ENCODE measurements at regions not wholly inside any gene's neighbourhood (a gene's known extent, or its start where the extent isn't known, plus 50 kb on each side); places are given as distances from the start of the nearest gene placed in this dataset.

DNA sequence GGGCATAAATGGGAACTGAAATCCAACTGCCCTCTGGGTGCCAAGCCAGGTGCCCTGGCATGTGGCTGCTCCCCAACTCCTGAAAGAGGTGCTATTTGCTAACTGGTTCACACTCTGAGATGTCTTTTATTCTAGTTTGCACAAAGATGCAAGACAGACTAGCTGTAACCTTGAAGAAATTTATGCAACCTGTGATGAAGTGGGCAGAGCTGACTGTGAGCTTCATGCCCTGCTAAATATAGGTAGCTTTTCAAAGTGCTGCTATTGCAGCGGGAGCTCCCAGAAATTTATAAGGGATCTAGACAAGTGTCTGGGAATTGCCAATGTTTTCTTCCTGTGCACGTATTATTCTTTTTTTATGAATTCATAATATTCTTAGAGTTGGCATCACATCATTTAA, 517.5 kb downstream of the RNF144B start:
- 0% methylated on average over 2 of the region's 2 CpGs for WGBS (ENCODE audit: insufficient coverage, insufficient replicate concordance, low lambda C conversion rate, missing lambda C conversion rate)
- TF ChIP-seq SUZ12 (IDR thresholded peaks at IDR 0.05; ENCODE audit: unreplicated experiment) (no peak), NFXL1 (IDR thresholded peaks at IDR 0.05; ENCODE audit: borderline replicate concordance) (no peak), EP300 (IDR thresholded peaks at IDR 0.05; ENCODE audit: borderline replicate concordance in 1 of 2, control insufficient read depth in 1 of 2, low read depth in 2 of 2, low read length in 2 of 2) (no peak), CEBPB (IDR thresholded peaks at IDR 0.05; ENCODE audit: borderline replicate concordance in 1 of 2, low read depth in 2 of 2, low read length in 2 of 2) (no peak), ZNF207 (IDR thresholded peaks at IDR 0.05; ENCODE audit: borderline replicate concordance) (no peak), FOXM1 (IDR thresholded peaks at IDR 0.05; ENCODE audit: low read depth, low read length) (no peak), SUPT20H (IDR thresholded peaks at IDR 0.05; ENCODE audit: borderline replicate concordance, control insufficient read depth, low read depth, low read length) (no peak), MXI1 (IDR thresholded peaks at IDR 0.05; ENCODE audit: low read depth, low read length) (no peak), TARDBP (IDR thresholded peaks at IDR 0.05; ENCODE audit: borderline replicate concordance) (no peak), EZH2 (IDR thresholded peaks at IDR 0.05; ENCODE audit: borderline replicate concordance, control insufficient read depth, low read depth, low read length) (no peak), ZBTB33 (IDR thresholded peaks at IDR 0.05) (no peak), ZNF217 (IDR thresholded peaks at IDR 0.05) (no peak), SREBF2 (IDR thresholded peaks at IDR 0.05; ENCODE audit: low read length) (no peak)
- TF ChIP-seq, protein P1, sequence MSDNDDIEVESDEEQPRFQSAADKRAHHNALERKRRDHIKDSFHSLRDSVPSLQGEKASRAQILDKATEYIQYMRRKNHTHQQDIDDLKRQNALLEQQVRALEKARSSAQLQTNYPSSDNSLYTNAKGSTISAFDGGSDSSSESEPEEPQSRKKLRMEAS (IDR thresholded peaks at IDR 0.05; ENCODE audit: low read depth, low read length), result no peak
- TF ChIP-seq, protein P2, sequence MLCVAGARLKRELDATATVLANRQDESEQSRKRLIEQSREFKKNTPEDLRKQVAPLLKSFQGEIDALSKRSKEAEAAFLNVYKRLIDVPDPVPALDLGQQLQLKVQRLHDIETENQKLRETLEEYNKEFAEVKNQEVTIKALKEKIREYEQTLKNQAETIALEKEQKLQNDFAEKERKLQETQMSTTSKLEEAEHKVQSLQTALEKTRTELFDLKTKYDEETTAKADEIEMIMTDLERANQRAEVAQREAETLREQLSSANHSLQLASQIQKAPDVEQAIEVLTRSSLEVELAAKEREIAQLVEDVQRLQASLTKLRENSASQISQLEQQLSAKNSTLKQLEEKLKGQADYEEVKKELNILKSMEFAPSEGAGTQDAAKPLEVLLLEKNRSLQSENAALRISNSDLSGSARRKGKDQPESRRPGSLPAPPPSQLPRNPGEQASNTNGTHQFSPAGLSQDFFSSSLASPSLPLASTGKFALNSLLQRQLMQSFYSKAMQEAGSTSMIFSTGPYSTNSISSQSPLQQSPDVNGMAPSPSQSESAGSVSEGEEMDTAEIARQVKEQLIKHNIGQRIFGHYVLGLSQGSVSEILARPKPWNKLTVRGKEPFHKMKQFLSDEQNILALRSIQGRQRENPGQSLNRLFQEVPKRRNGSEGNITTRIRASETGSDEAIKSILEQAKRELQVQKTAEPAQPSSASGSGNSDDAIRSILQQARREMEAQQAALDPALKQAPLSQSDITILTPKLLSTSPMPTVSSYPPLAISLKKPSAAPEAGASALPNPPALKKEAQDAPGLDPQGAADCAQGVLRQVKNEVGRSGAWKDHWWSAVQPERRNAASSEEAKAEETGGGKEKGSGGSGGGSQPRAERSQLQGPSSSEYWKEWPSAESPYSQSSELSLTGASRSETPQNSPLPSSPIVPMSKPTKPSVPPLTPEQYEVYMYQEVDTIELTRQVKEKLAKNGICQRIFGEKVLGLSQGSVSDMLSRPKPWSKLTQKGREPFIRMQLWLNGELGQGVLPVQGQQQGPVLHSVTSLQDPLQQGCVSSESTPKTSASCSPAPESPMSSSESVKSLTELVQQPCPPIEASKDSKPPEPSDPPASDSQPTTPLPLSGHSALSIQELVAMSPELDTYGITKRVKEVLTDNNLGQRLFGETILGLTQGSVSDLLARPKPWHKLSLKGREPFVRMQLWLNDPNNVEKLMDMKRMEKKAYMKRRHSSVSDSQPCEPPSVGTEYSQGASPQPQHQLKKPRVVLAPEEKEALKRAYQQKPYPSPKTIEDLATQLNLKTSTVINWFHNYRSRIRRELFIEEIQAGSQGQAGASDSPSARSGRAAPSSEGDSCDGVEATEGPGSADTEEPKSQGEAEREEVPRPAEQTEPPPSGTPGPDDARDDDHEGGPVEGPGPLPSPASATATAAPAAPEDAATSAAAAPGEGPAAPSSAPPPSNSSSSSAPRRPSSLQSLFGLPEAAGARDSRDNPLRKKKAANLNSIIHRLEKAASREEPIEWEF (IDR thresholded peaks at IDR 0.05; ENCODE audit: insufficient replicate concordance, low read depth, low read length), result no peak
- TF ChIP-seq, protein P3, sequence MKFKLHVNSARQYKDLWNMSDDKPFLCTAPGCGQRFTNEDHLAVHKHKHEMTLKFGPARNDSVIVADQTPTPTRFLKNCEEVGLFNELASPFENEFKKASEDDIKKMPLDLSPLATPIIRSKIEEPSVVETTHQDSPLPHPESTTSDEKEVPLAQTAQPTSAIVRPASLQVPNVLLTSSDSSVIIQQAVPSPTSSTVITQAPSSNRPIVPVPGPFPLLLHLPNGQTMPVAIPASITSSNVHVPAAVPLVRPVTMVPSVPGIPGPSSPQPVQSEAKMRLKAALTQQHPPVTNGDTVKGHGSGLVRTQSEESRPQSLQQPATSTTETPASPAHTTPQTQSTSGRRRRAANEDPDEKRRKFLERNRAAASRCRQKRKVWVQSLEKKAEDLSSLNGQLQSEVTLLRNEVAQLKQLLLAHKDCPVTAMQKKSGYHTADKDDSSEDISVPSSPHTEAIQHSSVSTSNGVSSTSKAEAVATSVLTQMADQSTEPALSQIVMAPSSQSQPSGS (IDR thresholded peaks at IDR 0.05; ENCODE audit: low read length), result no peak

More for the DNA sequence above, 517.5 kb downstream of the RNF144B start:
- SMC1A ChIA-PET (ENCODE audit: uncharacterized antibody, unreplicated experiment), result interaction anchor here (1.1 kb wide), 1 partner anchor 54 kb away, joined by 3 read pairs; no protein-coding TSS in a partner anchor
- Histone ChIP-seq H3K79me2 (ENCODE audit: control insufficient read depth, insufficient read depth, low read length) (no peaks in the 10 kb centered on the region), H3K4me1 (ENCODE audit: control insufficient read depth, insufficient read depth, low read length) (no peaks in the 10 kb centered on the region), H3K4me2 (ENCODE audit: control insufficient read depth, insufficient read depth) (no peak overlapping the region), H3K27ac (ENCODE audit: control insufficient read depth, insufficient read depth) (no peak overlapping the region), H3K4me3 (no peak overlapping the region), H3K27me3 (replicated peaks in 1 of 2; ENCODE audit: control insufficient read depth in 2 of 2, insufficient read depth in 2 of 2, low read length in 1 of 2) (no peaks in the 10 kb centered on the region), H4K20me1 (ENCODE audit: control insufficient read depth, insufficient read depth) (no peaks in the 10 kb centered on the region), H3K9ac (ENCODE audit: control insufficient read depth, insufficient read depth, low read length) (no peak overlapping the region), H3K36me3 (ENCODE audit: control insufficient read depth in 2 of 2, insufficient read depth in 2 of 2, low read length in 1 of 2) (no peaks in the 10 kb centered on the region), H3K9me3 (replicated peaks; ENCODE audit: control insufficient read depth, insufficient read depth, low read length) (no peaks in the 10 kb centered on the region), H2AFZ (ENCODE audit: control insufficient read depth, low read depth, low read length) (no peak overlapping the region)
- RAD21 ChIA-PET (ENCODE audit: unreplicated experiment), result no interaction called here
- no peak for ATAC-seq
- POLR2A ChIA-PET, result no interaction called here
- in situ Hi-C loops (cut with MboI), result no loop called here
- CTCF ChIA-PET, result no interaction called here
- no peak for FAIRE-seq
- BruUV-seq (replicated peaks), result no TSS peak
- no peak for DNase-seq (ENCODE audit: low read depth, low spot score)
- intact Hi-C loops (cut with micrococcal nuclease; ENCODE audit: unreplicated experiment), result no loop called here

Data from GM12878 (cell line).